NT2/D1 (cell line): ENCODE measurements at regions not wholly inside any gene's neighbourhood (a gene's known extent, or its start where the extent isn't known, plus 50 kb on each side); places are given as distances from the start of the nearest gene placed in this dataset.

ENCODE experiments used
- YY1 ChIP-seq: IDR thresholded peaks from 2 replicates; pipeline ENCODE4 v1.6.1; 2011; ENCODE audit not compliant: insufficient read length, insufficient read depth
- ZNF274 ChIP-seq: IDR thresholded peaks from 2 replicates; pipeline ENCODE4 v1.6.1; 2011; ENCODE audit warnings: mild to moderate bottlenecking, low read depth, low read length

- TF ChIP-seq ZNF274 (no peak), YY1 (no peak)
Observed at GRCh38 chr7:17136126-17136525, 162.3 kb upstream of the AHR start.
